Trophoblast cell (in vitro differentiated cells and primary cell): ENCODE measurements at regions not wholly inside any gene's neighbourhood (a gene's known extent, or its start where the extent isn't known, plus 50 kb on each side); places are given as distances from the start of the nearest gene placed in this dataset.
"Not testable (repeated sequence)": the region's sequence is repeated elsewhere in the genome, so short reads cannot be mapped to it uniquely, and the experiment has no call there.

ENCODE experiments used
- DNase-seq, 2 donors: peaks; one replicate each; pipeline ENCODE4 v3.0.0-alpha.2; 2016
- H2AFZ ChIP-seq: 2 replicates; pipeline ENCODE4 v1.6.1; 2013; ENCODE audit warnings: low read length, moderate library complexity, mild to moderate bottlenecking; ENCODE audit not compliant: insufficient read depth, poor library complexity
- H2AK5ac ChIP-seq: 2 replicates; pipeline ENCODE4 v1.6.1; 2013; ENCODE audit warnings: mild to moderate bottlenecking, low read length
- H2BK120ac ChIP-seq: 2 replicates; pipeline ENCODE4 v1.6.1; 2013; ENCODE audit warnings: low read length, mild to moderate bottlenecking, moderate library complexity; ENCODE audit not compliant: insufficient read depth, poor library complexity
- H2BK12ac ChIP-seq: 2 replicates; pipeline ENCODE4 v1.6.1; 2013; ENCODE audit warnings: mild to moderate bottlenecking, low read length, moderate library complexity
- H2BK5ac ChIP-seq: 2 replicates; pipeline ENCODE4 v1.6.1; 2013; ENCODE audit warnings: low read length, low read depth, moderate library complexity, mild to moderate bottlenecking; ENCODE audit not compliant: poor library complexity
- H3K14ac ChIP-seq: 2 replicates; pipeline ENCODE4 v1.6.1; 2013; ENCODE audit warnings: mild to moderate bottlenecking, low read length
- H3K18ac ChIP-seq: 2 replicates; pipeline ENCODE4 v1.6.1; 2013; ENCODE audit warnings: mild to moderate bottlenecking, low read length
- H3K23ac ChIP-seq: 2 replicates; pipeline ENCODE4 v1.6.1; 2013; ENCODE audit warnings: low read length
- H3K27ac ChIP-seq: 2 replicates; pipeline ENCODE4 v1.5.1; 2013; ENCODE audit warnings: low read depth, mild to moderate bottlenecking, inconsistent platforms, low read length, moderate library complexity
- H3K27me3 ChIP-seq: 2 replicates; pipeline ENCODE4 v1.6.1; 2013; ENCODE audit warnings: inconsistent platforms, mild to moderate bottlenecking, low read length, moderate library complexity; ENCODE audit not compliant: insufficient read depth
- H3K36me3 ChIP-seq, 2 experiments: 1 replicate in 1 of 2; 2 replicates in 1 of 2; pipeline ENCODE4 v1.6.1; 2013; ENCODE audit warnings: low read length in 2 of 2, mild to moderate bottlenecking in 2 of 2, moderate library complexity in 1 of 2; ENCODE audit not compliant: insufficient read depth in 2 of 2, control insufficient read depth in 1 of 2
- H3K4ac ChIP-seq: 2 replicates; pipeline ENCODE4 v1.6.1; 2013; ENCODE audit warnings: low read depth, mild to moderate bottlenecking, low read length, moderate library complexity
- H3K4me1 ChIP-seq, 2 experiments: 1 replicate in 1 of 2; 2 replicates in 1 of 2; pipeline ENCODE4 v1.6.1; 2013; ENCODE audit warnings: low read length in 2 of 2, mild to moderate bottlenecking in 2 of 2, moderate library complexity in 1 of 2; ENCODE audit not compliant: insufficient read depth in 2 of 2, control insufficient read depth in 1 of 2
- H3K4me2 ChIP-seq: 2 replicates; pipeline ENCODE4 v1.6.1; 2013; ENCODE audit warnings: inconsistent platforms, mild to moderate bottlenecking, low read length, moderate library complexity
- H3K4me3 ChIP-seq: 2 replicates; pipeline ENCODE4 v1.5.1; 2013; ENCODE audit warnings: mild to moderate bottlenecking, low read depth, low read length, inconsistent platforms
- H3K79me1 ChIP-seq: one replicate; pipeline ENCODE4 v1.6.1; 2013; ENCODE audit warnings: low read length
- H3K79me2 ChIP-seq: 2 replicates; pipeline ENCODE4 v1.6.1; 2013; ENCODE audit warnings: low read length, mild to moderate bottlenecking; ENCODE audit not compliant: control insufficient read depth, insufficient read depth, poor library complexity
- H3K9ac ChIP-seq: 2 replicates; pipeline ENCODE4 v1.6.1; 2013; ENCODE audit warnings: mild to moderate bottlenecking, low read length
- H3K9me3 ChIP-seq: 2 replicates; pipeline ENCODE4 v1.6.1; 2013; ENCODE audit warnings: low read depth, mild to moderate bottlenecking, control low read depth, inconsistent platforms, low read length; ENCODE audit not compliant: insufficient read depth
- H4K12ac ChIP-seq: 2 replicates; pipeline ENCODE4 v1.6.1; 2013; ENCODE audit warnings: low read depth, mild to moderate bottlenecking, low read length, moderate library complexity
- H4K8ac ChIP-seq: 2 replicates; pipeline ENCODE4 v1.6.1; 2013; ENCODE audit warnings: low read depth, mild to moderate bottlenecking, low read length, moderate library complexity
- H4K91ac ChIP-seq: one replicate; pipeline ENCODE4 v1.6.1; 2013; ENCODE audit warnings: low read depth, mild to moderate bottlenecking, low read length, moderate library complexity
- WGBS: extraction: QIAGEN DNeasy Blood & Tissue Kit; methylation state at CpG from one replicate; pipeline ENCODE4 v1.1.7; 2013; ENCODE audit warnings: missing lambda C conversion rate; ENCODE audit not compliant: insufficient read length, insufficient coverage; ENCODE audit errors: extremely low coverage; 5-methylcytosine and 5-hydroxymethylcytosine counted together

GRCh38 chr7:6931456-6931855, 105.4 kb upstream of the CCZ1B start:
- H3K4me2 ChIP-seq, H3K36me3 ChIP-seq, H2BK12ac ChIP-seq, H2BK120ac ChIP-seq, H3K14ac ChIP-seq, H3K18ac ChIP-seq, H4K12ac ChIP-seq, H2BK5ac ChIP-seq, H2AFZ ChIP-seq, H4K8ac ChIP-seq, H3K27me3 ChIP-seq, H2AK5ac ChIP-seq, H3K4me3 ChIP-seq, H3K79me2 ChIP-seq, H3K79me1 ChIP-seq, H3K27ac ChIP-seq, H3K9ac ChIP-seq, DNase-seq, H3K4me1 ChIP-seq, H3K23ac ChIP-seq, H4K91ac ChIP-seq, H3K9me3 ChIP-seq, H3K4ac ChIP-seq: not testable (repeated sequence)
- no CpG with 5 or more reads among the region's 7 CpGs for WGBS

GRCh38 chr7:6933954-6934632, 108.0 kb upstream of the CCZ1B start:
- H4K8ac ChIP-seq, H2BK120ac ChIP-seq, H3K23ac ChIP-seq, H3K4me2 ChIP-seq, H3K4me1 ChIP-seq, H3K9ac ChIP-seq, H3K27me3 ChIP-seq, DNase-seq, H4K12ac ChIP-seq, H3K9me3 ChIP-seq, H3K79me2 ChIP-seq, H3K4ac ChIP-seq, H2BK12ac ChIP-seq, H4K91ac ChIP-seq, H3K18ac ChIP-seq, H3K4me3 ChIP-seq, H3K79me1 ChIP-seq, H3K14ac ChIP-seq, H2BK5ac ChIP-seq, H2AK5ac ChIP-seq, H2AFZ ChIP-seq, H3K27ac ChIP-seq, H3K36me3 ChIP-seq: not testable (repeated sequence)
- WGBS = no CpG with 5 or more reads among the region's 17 CpGs

- Histone ChIP-seq H2AFZ (no peak overlapping the region), H4K12ac (no peak overlapping the region), H3K9me3 (no peaks in the 10 kb centered on the region), H3K4ac (no peak overlapping the region), H3K36me3 (no peaks in the 10 kb centered on the region), H3K4me3 (no peak overlapping the region), H3K14ac (no peak overlapping the region), H3K27me3 (no peaks in the 10 kb centered on the region), H3K79me1 (no peaks in the 10 kb centered on the region), H3K9ac (no peak overlapping the region), H3K27ac (no peak overlapping the region), H2AK5ac (no peak overlapping the region), H2BK120ac (no peak overlapping the region), H4K91ac (no peak overlapping the region), H3K4me2 (no peak overlapping the region), H3K79me2 (no peaks in the 10 kb centered on the region), H3K18ac (no peak overlapping the region), H3K23ac (no peak overlapping the region), H3K4me1 (no peaks in the 10 kb centered on the region), H4K8ac (no peak overlapping the region), H2BK12ac (no peak overlapping the region), H2BK5ac (no peak overlapping the region)
- no CpG with 5 or more reads among the region's 21 CpGs for WGBS
- no peak for DNase-seq
These were observed 108.9 kb upstream of the CCZ1B start for GRCh38 chr7:6934981-6935380.

- not testable (repeated sequence) for H3K9me3 ChIP-seq, H3K4me3 ChIP-seq, H3K23ac ChIP-seq, H3K79me1 ChIP-seq, H4K12ac ChIP-seq, H2AK5ac ChIP-seq, H4K8ac ChIP-seq, H3K4me2 ChIP-seq, H2AFZ ChIP-seq, H3K14ac ChIP-seq, H3K9ac ChIP-seq, H2BK120ac ChIP-seq, H3K27ac ChIP-seq, H3K4me1 ChIP-seq, H3K79me2 ChIP-seq, H2BK5ac ChIP-seq, H3K4ac ChIP-seq, H3K27me3 ChIP-seq, H4K91ac ChIP-seq, H2BK12ac ChIP-seq, H3K36me3 ChIP-seq, H3K18ac ChIP-seq
- WGBS = no CpG with 5 or more reads among the region's 7 CpGs
- DNase-seq = peak; percentile 33 to 66
These were observed 110.6 kb upstream of the CCZ1B start for GRCh38 chr7:6936626-6937025.
